Suppressor macrophage treated with lipopolysaccharide for 4 hours (primary cell): ENCODE measurements at regions not wholly inside any gene's neighbourhood (a gene's known extent, or its start where the extent isn't known, plus 50 kb on each side); places are given as distances from the start of the nearest gene placed in this dataset.
A peak's percentile ranks its signal among the peaks of the same experiment; 100 is the strongest.
"Not testable (repeated sequence)": the region's sequence is repeated elsewhere in the genome, so short reads cannot be mapped to it uniquely, and the experiment has no call there.

ENCODE experiments used
- DNase-seq: peaks from one replicate; pipeline ENCODE4 v3.0.0-alpha.2; 2020

GRCh38 chr18:34942276-34942675 lies 98.9 kb upstream of the MAPRE2 start:
- no peak for DNase-seq

GRCh38 chr18:34942975-34943374 lies 98.2 kb upstream of the MAPRE2 start:
- no peak for DNase-seq

- no peak for DNase-seq
Observed at GRCh38 chr18:34943587-34943986, 97.6 kb upstream of the MAPRE2 start.

- DNase-seq = no peak
Observed at GRCh38 chr18:34947711-34948125, 93.5 kb upstream of the MAPRE2 start.

- no peak for DNase-seq
Observed at GRCh38 chr18:34951625-34952379, 89.4 kb upstream of the MAPRE2 start.

- DNase-seq = no peak
Observed at GRCh38 chr18:34953212-34953611, 88.0 kb upstream of the MAPRE2 start.

GRCh38 chr18:34955494-34955893 lies 85.7 kb upstream of the MAPRE2 start:
- not testable (repeated sequence) for DNase-seq

- DNase-seq = no peak
Observed at GRCh38 chr18:34956663-34957062, 84.5 kb upstream of the MAPRE2 start.

- DNase-seq = no peak
Observed at GRCh38 chr18:34957119-34957863, 83.9 kb upstream of the MAPRE2 start.

- no peak for DNase-seq
Observed at GRCh38 chr18:34957864-34958259, 83.4 kb upstream of the MAPRE2 start.

GRCh38 chr18:34959211-34959829 lies 81.9 kb upstream of the MAPRE2 start:
- no peak for DNase-seq

GRCh38 chr18:34959989-34960388 lies 81.2 kb upstream of the MAPRE2 start:
- DNase-seq = no peak

GRCh38 chr18:34965108-34965507 lies 76.1 kb upstream of the MAPRE2 start:
- no peak for DNase-seq

GRCh38 chr18:34965566-34965965 lies 75.6 kb upstream of the MAPRE2 start:
- DNase-seq = no peak

- no peak for DNase-seq
Observed at GRCh38 chr18:34970106-34970505, 71.1 kb upstream of the MAPRE2 start.

- DNase-seq = peak; percentile 19
Observed at GRCh38 chr18:34971313-34971712, 69.9 kb upstream of the MAPRE2 start.

- no peak for DNase-seq
Observed at GRCh38 chr18:34972765-34973414, 68.3 kb upstream of the MAPRE2 start.

- DNase-seq = no peak
Observed at GRCh38 chr18:34976123-34976522, 65.1 kb upstream of the MAPRE2 start.

GRCh38 chr18:34976534-34976898 lies 64.7 kb upstream of the MAPRE2 start:
- DNase-seq = no peak

GRCh38 chr18:34976899-34977837 lies 64.0 kb upstream of the MAPRE2 start:
- peak; percentile 39 for DNase-seq

GRCh38 chr18:34977838-34978532 lies 63.2 kb upstream of the MAPRE2 start:
- peak; percentile 40 for DNase-seq

- no peak for DNase-seq
Observed at GRCh38 chr18:34978533-34978893, 62.7 kb upstream of the MAPRE2 start.
